ENCODE measurements at regions not wholly inside any gene's neighbourhood (a gene's known extent, or its start where the extent isn't known, plus 50 kb on each side); places are given as distances from the start of the nearest gene placed in this dataset.

- TF ChIP-seq EZH2 (IDR thresholded peaks at IDR 0.05; ENCODE audit: borderline replicate concordance, insufficient read depth, low read length, poor library complexity, severe bottlenecking) (no peak), EP300 (conservative IDR thresholded peaks at IDR 0.05; ENCODE audit: poor library complexity, severe bottlenecking) (no peak), SMC3 (conservative IDR thresholded peaks at IDR 0.05; ENCODE audit: poor library complexity) (no peak), POLR2AphosphoS5 (IDR thresholded peaks at IDR 0.05) (no peak), REST (IDR thresholded peaks at IDR 0.05; ENCODE audit: borderline replicate concordance) (no peak), TAF1 (IDR thresholded peaks at IDR 0.05; ENCODE audit: low read depth) (no peak), RAD21 (conservative IDR thresholded peaks at IDR 0.05) (no peak), CTCF (IDR thresholded peaks at IDR 0.05; ENCODE audit: poor library complexity, severe bottlenecking) (no peak), MXI1 (conservative IDR thresholded peaks at IDR 0.05; ENCODE audit: poor library complexity, severe bottlenecking) (no peak)
- Histone ChIP-seq H3K36me3 (ENCODE audit: insufficient read depth, low read length) (no peaks in the 10 kb centered on the region), H3K4me2 (ENCODE audit: low read length) (no peak overlapping the region), H4K20me1 (ENCODE audit: insufficient read depth) (no peaks in the 10 kb centered on the region), H3K9ac (ENCODE audit: low read length) (no peak overlapping the region), H2AFZ (ENCODE audit: low read depth, low read length) (no peak overlapping the region), H3K27me3 (ENCODE audit: insufficient read depth, low read depth, low read length) (no peaks in the 10 kb centered on the region), H3K9me2 (ENCODE audit: insufficient read depth, low read length) (no peaks in the 10 kb centered on the region), H3F3A (ENCODE audit: insufficient read depth, low read length, poor library complexity, severe bottlenecking) (no peaks in the 10 kb centered on the region), H3K9me3 (ENCODE audit: low read length) (no peaks in the 10 kb centered on the region), H3K27ac (ENCODE audit: low read length) (no peak overlapping the region), H3K4me3 (ENCODE audit: low read length) (no peak overlapping the region), H3K79me2 (replicated peaks; ENCODE audit: insufficient read depth, low read length) (no peaks in the 10 kb centered on the region)
These were observed 522.0 kb upstream of the MAN1A1 start for GRCh38 chr6:119871520-119871919.

GRCh38 chr6:119865466-119866350 lies 516.1 kb upstream of the MAN1A1 start:
- Histone ChIP-seq H3K9me2 (ENCODE audit: insufficient read depth, low read length) (no peaks in the 10 kb centered on the region), H2AFZ (ENCODE audit: low read depth, low read length) (no peak overlapping the region), H3K9me3 (ENCODE audit: low read length) (no peaks in the 10 kb centered on the region), H3K27me3 (ENCODE audit: insufficient read depth, low read depth, low read length) (no peaks in the 10 kb centered on the region), H3K27ac (ENCODE audit: low read length) (no peak overlapping the region), H3K4me3 (ENCODE audit: low read length) (no peak overlapping the region), H3K4me2 (ENCODE audit: low read length) (no peak overlapping the region), H3F3A (ENCODE audit: insufficient read depth, low read length, poor library complexity, severe bottlenecking) (no peaks in the 10 kb centered on the region), H3K36me3 (ENCODE audit: insufficient read depth, low read length) (no peaks in the 10 kb centered on the region), H4K20me1 (ENCODE audit: insufficient read depth) (no peaks in the 10 kb centered on the region), H3K79me2 (replicated peaks; ENCODE audit: insufficient read depth, low read length) (no peaks in the 10 kb centered on the region), H3K9ac (ENCODE audit: low read length) (no peak overlapping the region)
- TF ChIP-seq REST (IDR thresholded peaks at IDR 0.05; ENCODE audit: borderline replicate concordance) (no peak), POLR2AphosphoS5 (IDR thresholded peaks at IDR 0.05) (no peak), RAD21 (conservative IDR thresholded peaks at IDR 0.05) (no peak), SMC3 (conservative IDR thresholded peaks at IDR 0.05; ENCODE audit: poor library complexity) (no peak), MXI1 (conservative IDR thresholded peaks at IDR 0.05; ENCODE audit: poor library complexity, severe bottlenecking) (no peak), EP300 (conservative IDR thresholded peaks at IDR 0.05; ENCODE audit: poor library complexity, severe bottlenecking) (no peak), CTCF (IDR thresholded peaks at IDR 0.05; ENCODE audit: poor library complexity, severe bottlenecking) (no peak), EZH2 (IDR thresholded peaks at IDR 0.05; ENCODE audit: borderline replicate concordance, insufficient read depth, low read length, poor library complexity, severe bottlenecking) (no peak), TAF1 (IDR thresholded peaks at IDR 0.05; ENCODE audit: low read depth) (no peak)

Data from neural cell (in vitro differentiated cells).